NCI-H2196 (cell line): ENCODE measurements at regions not wholly inside any gene's neighbourhood (a gene's known extent, or its start where the extent isn't known, plus 50 kb on each side); places are given as distances from the start of the nearest gene placed in this dataset.
"Not testable (repeated sequence)": the region's sequence is repeated elsewhere in the genome, so short reads cannot be mapped to it uniquely, and the experiment has no call there.

Experiments used
- DNase-seq: peaks from one replicate; lab custom pipeline; 2025; ENCODE audit not compliant: unreplicated experiment; lab: John Stamatoyannopoulos, UW

DNA sequence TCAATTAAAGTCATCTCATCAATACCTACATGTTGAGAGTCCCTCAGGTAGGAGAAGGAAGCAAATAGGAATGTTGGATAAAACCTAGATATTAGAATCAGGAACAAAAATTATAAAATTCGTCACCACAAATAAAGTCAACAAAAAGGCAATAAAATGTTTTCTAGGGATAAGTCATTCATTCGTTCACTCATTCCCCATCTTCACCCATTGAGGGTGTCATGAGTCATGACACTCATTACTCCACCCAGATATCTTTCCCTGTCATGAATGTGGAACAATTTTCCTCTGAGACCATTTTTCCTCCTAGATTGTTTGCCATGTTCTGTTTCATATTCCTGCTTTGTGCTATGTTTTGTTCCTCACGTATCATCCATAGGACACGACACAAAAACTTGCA lies 50.9 kb upstream of the OLIG3 start:
- no peak for DNase-seq

- no peak for DNase-seq
Observed at GRCh38 chr6:137547186-137547585, 53.0 kb upstream of the OLIG3 start.

DNA sequence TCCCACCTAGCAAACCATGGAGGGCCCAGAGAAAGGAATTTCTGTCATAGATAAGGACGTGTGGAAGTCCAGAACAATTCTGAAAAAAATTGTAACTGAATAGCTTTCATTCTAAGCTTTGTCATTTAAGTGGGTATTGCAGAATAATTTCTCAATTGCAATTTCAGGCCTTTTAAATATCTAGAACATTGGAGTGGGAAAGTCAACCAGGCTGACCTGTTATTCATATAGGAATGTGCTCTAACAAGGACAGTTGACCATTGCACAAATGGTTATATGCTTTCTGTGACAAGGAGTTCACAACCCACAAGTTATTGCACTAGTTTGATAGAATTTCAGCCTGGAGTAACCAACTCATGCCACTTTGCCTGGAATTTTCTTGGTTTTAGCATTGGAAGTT lies 53.4 kb upstream of the OLIG3 start:
- DNase-seq: no peak

DNA sequence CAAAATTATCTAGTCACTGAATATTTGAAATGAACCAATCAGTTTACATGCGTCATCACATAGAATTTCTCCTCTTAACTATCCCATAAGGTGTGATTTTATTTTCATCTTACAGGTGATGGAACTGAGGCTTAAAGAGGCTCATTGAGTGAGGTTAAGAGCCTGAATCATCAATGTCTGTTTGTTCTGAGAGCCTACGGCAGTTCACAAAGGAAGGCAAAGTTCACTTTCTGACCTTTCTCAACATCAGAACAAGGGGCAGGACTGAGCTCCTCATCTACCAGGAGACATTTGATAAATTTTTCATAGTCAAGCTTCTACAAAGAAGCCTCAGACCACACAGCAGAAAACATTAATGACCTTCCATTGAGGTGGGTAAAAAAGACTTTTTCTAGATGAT lies 54.9 kb upstream of the OLIG3 start:
- DNase-seq: no peak

DNA sequence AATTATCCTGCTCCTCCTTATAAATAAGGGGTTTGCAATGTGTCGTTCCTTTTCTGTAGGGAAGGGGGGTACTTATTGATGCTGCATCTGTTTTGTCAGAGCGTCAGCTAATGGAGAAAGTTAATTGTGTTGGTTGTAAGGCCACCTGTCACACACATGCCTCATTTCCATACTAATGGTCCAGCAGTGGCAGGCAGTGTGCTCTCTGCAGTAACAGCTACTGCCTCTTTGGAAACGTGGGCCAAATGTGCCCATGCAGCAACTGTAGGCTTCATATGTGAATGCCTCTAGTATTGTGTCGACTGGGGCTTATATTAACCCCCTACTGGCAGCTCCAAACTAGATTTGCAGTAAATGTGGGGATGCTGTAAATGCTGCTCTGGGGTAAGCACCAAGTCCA lies 56.3 kb upstream of the OLIG3 start:
- DNase-seq: no peak

DNA sequence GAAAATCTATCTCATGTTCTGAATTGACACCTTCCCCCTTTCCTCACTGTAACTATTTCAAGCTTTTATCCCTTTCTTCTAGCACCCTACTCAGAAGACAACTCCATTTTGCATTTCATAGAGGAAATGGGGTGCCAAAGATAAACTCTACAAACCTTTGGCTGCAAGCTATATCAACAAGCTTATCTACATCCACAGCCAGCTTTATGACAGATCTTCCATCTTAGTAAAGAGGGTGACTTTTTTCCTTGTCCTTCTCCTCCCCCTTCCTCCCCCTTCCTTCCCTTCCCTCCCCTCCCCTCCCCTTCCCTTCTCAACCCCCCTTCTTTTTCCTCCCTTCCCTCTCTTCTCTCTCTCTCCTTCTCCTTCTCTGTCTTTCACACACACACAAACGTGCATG lies 58.0 kb upstream of the OLIG3 start:
- DNase-seq: no peak

DNA sequence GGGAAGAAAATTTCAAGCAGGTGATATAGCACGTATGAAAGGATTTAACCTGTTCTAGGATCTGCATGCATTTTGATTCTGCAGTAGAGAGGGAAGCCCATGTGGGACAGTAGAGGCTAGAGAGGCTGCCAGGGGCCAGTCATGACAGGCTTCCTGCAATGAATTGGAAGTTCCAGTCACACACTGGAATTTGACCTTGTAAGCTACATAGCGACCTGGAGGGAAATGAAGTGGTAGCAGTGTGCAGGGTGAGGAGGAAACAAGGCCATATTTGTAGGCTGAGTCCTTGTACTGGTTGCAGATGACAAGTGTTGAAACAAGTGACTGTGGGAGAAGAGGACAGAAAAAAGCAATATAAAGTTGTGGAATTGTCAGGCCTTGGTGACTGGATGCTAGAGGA lies 58.6 kb upstream of the OLIG3 start:
- DNase-seq: no peak

GRCh38 chr6:137559521-137560183 lies 65.5 kb upstream of the OLIG3 start:
- not testable (repeated sequence) for DNase-seq

DNA sequence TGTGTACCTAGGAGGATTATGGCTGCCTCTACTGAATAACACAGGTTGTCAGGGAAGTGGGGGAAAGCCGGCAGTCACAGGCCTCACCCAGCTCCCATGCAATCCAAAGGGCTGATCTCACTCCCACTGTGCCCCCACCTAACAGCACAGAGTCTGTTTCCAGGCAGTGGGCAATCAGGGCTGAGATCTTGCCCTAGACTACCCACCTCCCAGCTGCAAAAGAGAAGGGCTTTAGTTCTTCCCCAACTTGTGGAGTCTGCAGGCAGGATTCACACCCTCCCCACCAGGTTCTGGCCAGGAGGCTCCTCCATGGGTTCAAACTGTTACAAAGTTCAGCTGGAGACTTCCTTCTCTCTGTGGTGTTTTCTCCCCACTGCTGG lies 66.0 kb upstream of the OLIG3 start:
- no peak for DNase-seq

DNA sequence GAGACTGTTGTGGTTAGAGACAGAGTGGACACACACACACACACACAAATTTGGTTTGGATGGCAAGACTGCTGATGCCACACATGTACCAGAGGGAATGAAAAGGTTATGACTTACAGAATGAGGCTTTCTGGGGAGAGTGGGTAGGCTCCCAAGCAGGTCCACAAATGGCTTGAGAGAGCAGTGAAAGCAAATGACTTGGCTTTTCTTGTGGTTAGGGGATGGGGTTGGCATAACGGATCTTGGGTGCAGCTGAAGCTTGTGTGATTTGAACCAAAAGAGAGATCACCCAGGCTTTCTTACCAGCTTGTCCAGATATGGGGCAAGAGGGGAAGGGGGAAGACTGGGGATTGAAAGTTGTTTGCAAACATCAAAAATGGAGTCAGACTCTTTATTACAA lies 73.9 kb upstream of the OLIG3 start:
- no peak for DNase-seq

- peak; percentile 31 for DNase-seq
Observed at GRCh38 chr6:137570393-137570792, 76.2 kb upstream of the OLIG3 start.

GRCh38 chr6:137571854-137572253 lies 77.7 kb upstream of the OLIG3 start:
- DNase-seq: peak; percentile 15

DNA sequence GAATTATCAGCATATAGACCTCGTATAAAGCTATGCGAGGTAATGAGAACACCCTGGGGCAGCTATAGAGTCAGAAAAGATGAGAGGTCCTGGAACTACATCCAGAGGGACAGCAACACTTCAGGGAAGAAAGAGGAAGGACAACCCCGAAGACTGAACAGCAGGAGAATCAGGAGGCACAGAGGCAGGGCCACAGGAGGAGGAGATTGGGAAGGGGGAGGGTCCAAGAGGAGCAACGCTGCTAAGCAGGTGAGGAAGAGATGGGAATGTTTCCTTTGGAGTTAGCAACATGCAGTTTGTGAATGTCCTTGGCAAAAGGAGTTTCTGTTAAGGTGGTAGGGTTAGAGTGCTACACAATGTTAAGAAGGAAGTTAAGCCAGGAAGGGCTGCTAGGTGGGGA lies 79.5 kb upstream of the OLIG3 start:
- no peak for DNase-seq

DNA sequence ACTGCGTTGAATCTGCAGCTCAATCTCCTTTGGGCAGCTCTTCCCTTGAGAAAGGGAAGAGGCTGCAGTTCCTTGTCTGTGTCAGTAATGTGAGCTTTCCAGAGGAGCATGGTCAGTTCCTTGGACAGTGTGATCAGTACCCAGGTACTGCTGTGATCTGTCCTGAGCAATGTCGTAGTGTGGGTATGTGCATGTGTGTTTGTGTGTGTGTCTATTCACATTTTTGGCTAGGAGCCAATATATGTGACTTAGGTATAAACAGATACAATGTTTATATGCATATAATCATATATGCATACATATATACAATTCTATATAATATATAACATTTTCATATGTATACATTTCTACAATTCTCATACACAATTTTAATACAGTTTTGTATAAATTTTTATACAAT lies 85.4 kb upstream of the OLIG3 start:
- DNase-seq: no peak

GRCh38 chr6:137581019-137581707 lies 87.0 kb upstream of the OLIG3 start:
- no peak for DNase-seq

DNA sequence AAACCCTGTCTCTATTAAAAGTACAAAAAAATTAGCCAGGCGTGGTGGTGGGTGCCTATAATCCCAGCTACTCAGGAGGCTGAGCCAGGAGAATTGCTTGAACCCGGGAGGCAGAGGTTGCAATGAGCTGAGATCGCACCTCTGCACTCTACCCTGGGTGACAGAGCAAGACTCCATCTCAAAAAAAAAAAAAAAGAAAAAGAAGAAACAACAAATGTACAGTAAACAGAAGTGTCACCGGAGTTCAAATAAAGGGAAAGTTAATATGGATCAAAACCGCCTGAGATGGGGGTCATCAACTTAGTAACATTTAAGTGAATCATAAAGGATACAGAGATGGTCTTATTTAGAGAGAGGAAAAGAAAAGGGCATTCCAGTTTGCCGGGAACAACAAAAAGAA lies 89.3 kb upstream of the OLIG3 start:
- not testable (repeated sequence) for DNase-seq

- no peak for DNase-seq
Observed at GRCh38 chr6:137588472-137588871, 94.3 kb upstream of the OLIG3 start.

DNA sequence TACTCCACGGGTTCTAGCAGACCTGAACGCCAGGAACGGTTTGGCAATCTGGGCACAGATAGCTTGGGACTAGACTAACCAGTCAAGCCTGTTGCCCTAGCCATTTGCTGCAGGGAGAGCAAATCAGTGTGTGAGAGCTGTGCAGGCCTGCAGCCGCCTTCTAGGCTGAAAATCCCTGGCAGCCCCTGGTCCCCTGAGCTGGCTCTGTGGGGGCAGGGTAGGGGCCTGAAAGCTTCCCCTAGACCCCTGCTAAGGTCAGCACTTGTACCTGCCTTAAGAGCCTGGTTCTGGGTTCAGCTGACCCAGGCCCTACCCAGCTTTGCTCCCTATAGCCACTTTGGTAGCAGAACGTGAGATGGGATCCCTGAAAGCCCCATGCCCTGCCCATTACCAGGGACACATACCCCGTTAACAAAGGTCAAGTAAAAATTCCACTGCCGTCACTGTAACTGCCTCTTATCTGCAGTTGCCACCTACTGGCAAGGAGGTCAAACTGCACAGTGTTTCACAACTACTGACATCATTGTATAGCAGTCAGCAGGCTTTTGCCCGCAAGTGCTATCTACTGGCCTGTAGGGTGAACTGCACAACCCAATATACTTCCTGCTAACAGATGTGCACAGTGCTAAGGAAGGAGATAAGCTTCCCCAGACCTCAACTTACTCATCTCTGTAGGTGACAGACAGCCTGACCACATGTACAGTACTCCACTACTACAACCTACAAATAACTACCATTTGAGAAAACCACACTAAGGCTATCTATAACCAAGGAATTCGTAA lies 95.1 kb upstream of the OLIG3 start:
- DNase-seq: no peak

DNA sequence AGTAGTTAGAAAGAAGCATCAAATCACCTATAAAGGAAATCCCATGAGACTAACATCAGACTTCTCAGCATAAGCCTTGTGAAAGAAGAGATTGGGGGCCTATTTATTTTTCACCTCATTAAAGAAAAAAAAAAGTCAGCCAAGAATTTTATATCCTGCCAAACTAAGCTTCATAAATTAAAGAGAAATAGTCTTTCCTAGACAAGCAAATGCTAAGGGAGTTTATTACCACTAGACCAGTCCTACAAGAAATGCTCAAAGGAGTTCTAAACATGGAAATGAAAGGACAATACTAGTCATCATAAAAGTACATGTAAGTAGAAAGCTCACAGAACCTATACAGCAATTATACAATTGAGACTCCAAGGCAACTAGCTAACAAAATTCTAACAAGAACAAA lies 96.5 kb upstream of the OLIG3 start:
- no peak for DNase-seq

- no peak for DNase-seq
Observed at GRCh38 chr6:137601471-137601870, 107.3 kb upstream of the OLIG3 start.

GRCh38 chr6:137602313-137603197 lies 108.4 kb upstream of the OLIG3 start:
- no peak for DNase-seq
